H9 (cell line): ENCODE measurements at regions not wholly inside any gene's neighbourhood (a gene's known extent, or its start where the extent isn't known, plus 50 kb on each side); places are given as distances from the start of the nearest gene placed in this dataset.

Experiments used
- DNase-seq: peaks from one replicate; pipeline ENCODE4 v3.0.0-alpha.2; 2017
- H2AFZ ChIP-seq: one replicate; pipeline ENCODE4 v1.6.1; 2013; ENCODE audit warnings: mild to moderate bottlenecking, low read length, control low read depth, moderate library complexity
- H2AK5ac ChIP-seq: 2 replicates; pipeline ENCODE4 v1.6.1; 2013; ENCODE audit warnings: low read length, control low read depth, mixed read lengths; ENCODE audit not compliant: insufficient read length
- H2BK120ac ChIP-seq: one replicate; pipeline ENCODE4 v1.6.1; 2013; ENCODE audit warnings: low read depth, mild to moderate bottlenecking, low read length, control low read depth, inconsistent platforms; ENCODE audit not compliant: poor library complexity, severe bottlenecking
- H2BK12ac ChIP-seq: 2 replicates; pipeline ENCODE4 v1.6.1; 2013; ENCODE audit warnings: low read length, control low read depth, mixed read lengths, low read depth; ENCODE audit not compliant: insufficient read length
- H2BK15ac ChIP-seq: 2 replicates; pipeline ENCODE4 v1.6.1; 2013; ENCODE audit warnings: low read depth, low read length, control low read depth
- H2BK20ac ChIP-seq: one replicate; pipeline ENCODE4 v1.6.1; 2013; ENCODE audit warnings: low read depth, mild to moderate bottlenecking, low read length, control low read depth, inconsistent platforms; ENCODE audit not compliant: poor library complexity, severe bottlenecking
- H2BK5ac ChIP-seq: 2 replicates; pipeline ENCODE4 v1.6.1; 2013; ENCODE audit warnings: low read length, control low read depth, mixed read lengths; ENCODE audit not compliant: insufficient read length
- H3K14ac ChIP-seq: 2 replicates; pipeline ENCODE4 v1.6.1; 2013; ENCODE audit warnings: low read length, control low read depth; ENCODE audit not compliant: insufficient read depth
- H3K18ac ChIP-seq: 2 replicates; pipeline ENCODE4 v1.6.1; 2013; ENCODE audit warnings: low read depth, mild to moderate bottlenecking, mixed read lengths, low read length, control low read depth; ENCODE audit not compliant: insufficient read length
- H3K23ac ChIP-seq: 2 replicates; pipeline ENCODE4 v1.6.1; 2013; ENCODE audit warnings: low read length, control low read depth, mixed read lengths, low read depth; ENCODE audit not compliant: insufficient read length
- H3K23me2 ChIP-seq: 2 replicates; pipeline ENCODE4 v1.6.1; 2013; ENCODE audit warnings: low read depth, mild to moderate bottlenecking, mixed read lengths, low read length, control low read depth; ENCODE audit not compliant: insufficient read length, poor library complexity, severe bottlenecking
- H3K27ac ChIP-seq: 2 replicates; pipeline ENCODE4 v1.5.1; 2013; ENCODE audit warnings: low read length, control low read depth, mixed read lengths, low read depth; ENCODE audit not compliant: insufficient read length
- H3K27me3 ChIP-seq: 2 replicates; pipeline ENCODE4 v1.6.1; 2013; ENCODE audit warnings: low read length, control low read depth, inconsistent platforms; ENCODE audit not compliant: insufficient read depth
- H3K4ac ChIP-seq: 2 replicates; pipeline ENCODE4 v1.6.1; 2013; ENCODE audit warnings: low read depth, mild to moderate bottlenecking, control low read depth, inconsistent platforms, low read length, moderate library complexity
- H3K4me1 ChIP-seq: 2 replicates; pipeline ENCODE4 v1.6.1; 2013; ENCODE audit warnings: low read length, control low read depth, inconsistent platforms; ENCODE audit not compliant: insufficient read depth
- H3K4me2 ChIP-seq: 2 replicates; pipeline ENCODE4 v1.6.1; 2013; ENCODE audit warnings: low read length, control low read depth, mixed read lengths; ENCODE audit not compliant: insufficient read length, insufficient read depth
- H3K56ac ChIP-seq: 2 replicates; pipeline ENCODE4 v1.6.1; 2013; ENCODE audit warnings: low read depth, mild to moderate bottlenecking, mixed read lengths, low read length, control low read depth; ENCODE audit not compliant: insufficient read length
- H3K79me1 ChIP-seq: 2 replicates; pipeline ENCODE4 v1.6.1; 2013; ENCODE audit warnings: low read depth, mild to moderate bottlenecking, moderate library complexity, low read length, control low read depth, inconsistent platforms; ENCODE audit not compliant: insufficient read depth, poor library complexity, severe bottlenecking
- H3K79me2 ChIP-seq: 2 replicates; pipeline ENCODE4 v1.6.1; 2013; ENCODE audit warnings: low read length, control low read depth, inconsistent platforms; ENCODE audit not compliant: insufficient read depth
- H3K9ac ChIP-seq: 2 replicates; pipeline ENCODE4 v1.6.1; 2013; ENCODE audit warnings: low read length, control low read depth, mixed read lengths; ENCODE audit not compliant: insufficient read length; ENCODE audit errors: extremely low read depth
- H3K9me3 ChIP-seq: one replicate; pipeline ENCODE4 v1.6.1; 2013; ENCODE audit warnings: low read depth, low read length, inconsistent platforms; ENCODE audit not compliant: control insufficient read depth
- H3T11ph ChIP-seq: one replicate; pipeline ENCODE4 v1.6.1; 2013; ENCODE audit warnings: mild to moderate bottlenecking, low read length, control low read depth, inconsistent platforms
- H4K20me1 ChIP-seq: one replicate; pipeline ENCODE4 v1.6.1; 2013; ENCODE audit not compliant: control insufficient read depth, insufficient read length, insufficient read depth
- H4K5ac ChIP-seq: 2 replicates; pipeline ENCODE4 v1.6.1; 2013; ENCODE audit warnings: low read depth, mild to moderate bottlenecking, mixed read lengths, low read length, control low read depth; ENCODE audit not compliant: insufficient read length
- H4K8ac ChIP-seq: replicated peaks from 2 replicates; pipeline ENCODE4 v1.6.1; 2013; ENCODE audit warnings: low read length, control low read depth, mixed read lengths, low read depth; ENCODE audit not compliant: insufficient read length
- H4K91ac ChIP-seq: 2 replicates; pipeline ENCODE4 v1.6.1; 2013; ENCODE audit warnings: low read depth, mild to moderate bottlenecking, moderate library complexity, mixed read lengths, low read length, control low read depth; ENCODE audit not compliant: insufficient read length
- H3K27ac Mint-ChIP-seq, 3 experiments: 2 replicates in 2 of 3; 3 replicates in 1 of 3; pipeline ENCODE4 v1.8.0; 2020 to 2021; ENCODE audit warnings: mixed read lengths in 3 of 3, mild to moderate bottlenecking in 1 of 3, moderate library complexity in 1 of 3
- H3K27me3 Mint-ChIP-seq: 2 replicates; pipeline ENCODE4 v1.8.0; 2021; ENCODE audit warnings: low read depth, mild to moderate bottlenecking, moderate library complexity, mixed read lengths
- H3K36me3 Mint-ChIP-seq, 3 experiments: 2 replicates in 2 of 3; 3 replicates in 1 of 3; pipeline ENCODE4 v1.8.0; 2020 to 2021; ENCODE audit warnings: low read depth in 3 of 3, mixed read lengths in 3 of 3; ENCODE audit not compliant: insufficient read depth in 1 of 3
- H3K4me1 Mint-ChIP-seq, 2 experiments: 2 replicates each; pipeline ENCODE4 v1.8.0; 2020; ENCODE audit warnings: mixed read lengths in 2 of 2
- H3K4me3 Mint-ChIP-seq, 2 experiments: 2 replicates in 1 of 2; 3 replicates in 1 of 2; pipeline ENCODE4 v1.8.0; 2020 to 2021; ENCODE audit warnings: mild to moderate bottlenecking in 2 of 2, mixed read lengths in 2 of 2, moderate library complexity in 1 of 2
- H3K9me3 Mint-ChIP-seq, 2 experiments: 2 replicates in 1 of 2; 3 replicates in 1 of 2; pipeline ENCODE4 v1.8.0; 2020; ENCODE audit warnings: mild to moderate bottlenecking in 2 of 2, mixed read lengths in 2 of 2, moderate library complexity in 1 of 2
- CTCF ChIP-seq: fragments of 200-600 bp; sonication (generic); conservative IDR thresholded peaks from 3 replicates; pipeline ENCODE4 v1.8.0; 2021; ENCODE audit warnings: antibody characterized with exemption, mild to moderate bottlenecking
- WGBS: extraction: QIAGEN DNeasy Blood & Tissue Kit; methylation state at CpG from one replicate; pipeline ENCODE4 v1.1.7; 2013; ENCODE audit warnings: missing lambda C conversion rate, low lambda C conversion rate, mixed read lengths; ENCODE audit not compliant: insufficient read length; ENCODE audit errors: extremely low coverage; 5-methylcytosine and 5-hydroxymethylcytosine counted together

- WGBS = 100% methylated on average over 1 of the region's 2 CpGs
- Histone ChIP-seq H3K4ac (no peak overlapping the region), H3K79me1 (no peaks in the 10 kb centered on the region), H2AFZ (no peak overlapping the region), H3K4me2 (no peak overlapping the region), H3K14ac (no peak overlapping the region), H3K9me3 (no peaks in the 10 kb centered on the region), H2BK20ac (no peak overlapping the region), H4K8ac (no peak overlapping the region), H2BK5ac (no peak overlapping the region), H2BK120ac (no peak overlapping the region), H3K79me2 (no peaks in the 10 kb centered on the region), H2BK15ac (no peak overlapping the region), H3K9ac (no peak overlapping the region), H4K20me1 (no peaks in the 10 kb centered on the region), H4K5ac (no peak overlapping the region), H3T11ph (no peak overlapping the region), H3K27ac (no peak overlapping the region), H2AK5ac (no peak overlapping the region), H4K91ac (no peak overlapping the region), H3K27me3 (no peaks in the 10 kb centered on the region), H3K56ac (no peak overlapping the region), H3K4me1 (no peaks in the 10 kb centered on the region), H3K23ac (no peak overlapping the region), H3K18ac (no peak overlapping the region), H2BK12ac (no peak overlapping the region), H3K23me2 (no peaks in the 10 kb centered on the region)
- H3K4me3 Mint-ChIP-seq = no peak overlapping the region
- no peaks in the 10 kb centered on the region for H3K4me1 Mint-ChIP-seq
- H3K9me3 Mint-ChIP-seq = peaks cover 0 to 2% of the 10 kb centered on the region in 2 experiments; a peak in 1 of 5 replicates
- H3K27me3 Mint-ChIP-seq = no peaks in the 10 kb centered on the region
- no peak for TF ChIP-seq CTCF
- no peak overlapping the region for H3K27ac Mint-ChIP-seq
- H3K36me3 Mint-ChIP-seq = no peaks in the 10 kb centered on the region
- DNase-seq = no peak
Observed at GRCh38 chr5:87503004-87503403, 90.3 kb upstream of the CCNH start.
